Hindlimb muscle (tissue), 1 donor: ENCODE measurements at regions not wholly inside any gene's neighbourhood (a gene's known extent, or its start where the extent isn't known, plus 50 kb on each side); places are given as distances from the start of the nearest gene placed in this dataset.

Source experiments
- DNase-seq: peaks from one replicate; pipeline ENCODE4 v3.0.0-alpha.2; 2013

DNA sequence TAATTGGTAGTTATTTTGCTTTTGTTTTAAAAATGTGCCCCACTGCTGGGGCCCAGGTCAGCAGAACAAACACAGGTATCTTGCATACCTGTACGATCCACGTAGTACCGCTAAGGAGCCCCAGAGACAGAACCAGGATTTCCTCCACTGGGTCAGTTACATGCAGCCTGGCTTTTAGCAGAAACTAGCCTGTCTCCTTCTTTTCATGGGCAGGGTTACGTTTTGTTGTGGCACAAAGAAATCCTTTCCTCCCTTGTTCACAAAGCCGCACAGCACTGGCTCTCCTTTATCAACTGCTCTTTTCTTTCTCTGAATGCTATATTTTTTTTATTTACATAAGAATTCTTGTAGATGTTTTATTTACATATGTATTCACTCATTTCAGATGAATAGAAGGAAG is 190.3 kb upstream of the POU3F2 start:
- no peak for DNase-seq

DNA sequence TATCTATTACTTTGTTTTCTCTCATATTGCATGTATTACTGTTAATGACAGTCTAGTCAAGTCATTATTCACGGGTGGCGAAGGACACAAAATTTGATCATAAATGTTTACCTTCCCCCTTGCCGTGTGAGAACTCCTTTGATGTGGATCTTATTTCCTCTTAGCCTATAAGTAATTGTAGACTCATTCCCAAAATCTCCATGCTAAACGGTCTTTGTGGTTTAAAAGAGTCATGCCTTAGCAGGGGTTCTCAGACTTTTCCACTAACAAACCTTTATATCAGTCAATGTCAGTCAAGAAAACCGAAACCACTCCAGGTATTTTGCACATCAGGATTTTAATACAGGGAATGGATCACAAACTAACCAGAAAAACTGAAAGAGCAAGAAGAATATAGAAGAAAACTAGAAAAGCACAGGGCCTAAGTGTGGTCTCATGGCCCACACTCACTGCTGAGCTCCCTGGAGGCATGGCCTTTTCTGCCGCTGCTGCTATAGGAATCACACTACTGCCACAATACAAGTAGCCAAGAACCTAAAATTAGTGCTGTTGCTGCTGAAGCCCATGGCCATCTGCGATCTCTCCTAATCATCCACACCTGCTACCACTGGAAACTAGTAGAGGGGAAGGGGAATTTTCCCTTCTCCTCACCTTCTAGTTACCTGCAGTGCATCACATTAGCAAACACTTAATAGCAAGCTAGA is 186.0 kb upstream of the POU3F2 start:
- DNase-seq: no peak

DNA sequence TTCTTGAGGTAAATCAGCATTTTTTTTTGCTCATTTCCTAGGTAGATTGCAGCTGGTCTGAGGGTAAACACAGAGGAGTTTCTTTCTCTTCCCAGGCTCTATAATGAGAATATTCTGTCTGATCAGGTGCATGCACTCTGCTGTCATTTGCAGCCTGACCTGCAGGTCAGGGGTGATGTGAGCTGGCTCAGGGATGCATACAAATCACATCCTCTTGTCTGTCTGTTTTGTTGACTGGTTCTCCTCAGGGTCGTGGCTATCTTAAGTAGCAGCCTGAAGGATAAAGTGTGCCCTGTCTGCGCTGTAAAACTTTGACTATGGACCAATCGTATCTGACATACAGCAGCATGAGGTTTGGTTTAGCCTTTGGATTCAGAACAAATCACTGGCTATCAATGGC is 183.4 kb upstream of the POU3F2 start:
- DNase-seq: no peak

DNA sequence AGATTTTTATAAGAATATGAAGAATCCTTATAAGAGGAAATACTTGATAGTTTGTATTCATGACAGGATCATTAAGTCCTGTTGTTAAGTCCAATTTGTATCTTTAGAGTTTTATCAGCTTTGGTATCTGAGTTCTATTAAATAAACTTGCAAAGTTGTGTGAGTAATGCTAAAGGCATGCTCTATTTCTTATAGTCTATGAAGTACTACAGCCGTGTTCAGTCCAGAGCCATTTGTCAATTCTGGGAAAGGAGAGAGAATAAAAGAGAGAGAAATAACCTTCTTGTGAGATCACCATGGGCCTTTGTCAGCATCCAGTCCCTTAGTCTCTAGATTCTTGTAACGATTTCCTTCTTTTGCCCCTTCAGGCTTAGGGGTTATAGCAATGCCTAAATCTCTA is 181.2 kb upstream of the POU3F2 start:
- DNase-seq: no peak

DNA sequence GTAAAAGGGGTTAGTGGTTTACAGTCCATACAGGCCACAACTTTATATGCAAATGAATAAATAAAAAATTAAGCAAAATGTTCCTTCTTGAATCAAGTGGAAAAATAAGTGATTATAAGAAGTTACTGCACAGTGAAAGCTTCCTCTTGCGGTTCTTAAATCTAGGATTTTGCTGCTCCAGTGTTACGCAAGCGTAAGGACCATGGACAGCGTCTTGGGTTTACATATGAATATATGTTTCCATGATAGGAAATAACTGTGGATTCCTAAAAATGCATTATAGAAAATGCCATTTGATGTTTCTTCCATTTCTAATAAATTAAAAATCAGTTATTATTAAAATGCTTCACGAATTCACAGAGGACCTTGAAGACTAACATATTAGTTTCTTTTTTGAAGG is 176.6 kb upstream of the POU3F2 start:
- peak; percentile 43 for DNase-seq

DNA sequence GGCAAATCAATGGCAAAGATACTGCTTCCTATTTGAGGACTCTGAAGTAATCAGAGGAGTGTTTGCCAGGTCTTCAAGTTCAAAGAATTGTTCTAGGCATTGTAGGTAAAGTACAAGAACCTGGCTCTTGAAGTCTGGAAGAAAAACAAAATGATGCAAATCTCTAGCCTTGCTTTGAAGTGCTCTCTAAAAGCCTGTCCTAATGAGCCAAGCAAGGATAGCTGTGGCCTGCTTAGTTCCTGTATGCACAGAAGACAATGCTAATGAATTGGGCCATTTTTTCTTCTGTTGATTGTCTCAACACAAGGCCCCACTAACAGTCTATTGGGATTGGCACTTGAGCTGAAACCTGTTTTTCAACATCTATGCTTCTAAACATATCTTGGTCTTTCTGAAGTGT is 165.0 kb upstream of the POU3F2 start:
- no peak for DNase-seq

DNA sequence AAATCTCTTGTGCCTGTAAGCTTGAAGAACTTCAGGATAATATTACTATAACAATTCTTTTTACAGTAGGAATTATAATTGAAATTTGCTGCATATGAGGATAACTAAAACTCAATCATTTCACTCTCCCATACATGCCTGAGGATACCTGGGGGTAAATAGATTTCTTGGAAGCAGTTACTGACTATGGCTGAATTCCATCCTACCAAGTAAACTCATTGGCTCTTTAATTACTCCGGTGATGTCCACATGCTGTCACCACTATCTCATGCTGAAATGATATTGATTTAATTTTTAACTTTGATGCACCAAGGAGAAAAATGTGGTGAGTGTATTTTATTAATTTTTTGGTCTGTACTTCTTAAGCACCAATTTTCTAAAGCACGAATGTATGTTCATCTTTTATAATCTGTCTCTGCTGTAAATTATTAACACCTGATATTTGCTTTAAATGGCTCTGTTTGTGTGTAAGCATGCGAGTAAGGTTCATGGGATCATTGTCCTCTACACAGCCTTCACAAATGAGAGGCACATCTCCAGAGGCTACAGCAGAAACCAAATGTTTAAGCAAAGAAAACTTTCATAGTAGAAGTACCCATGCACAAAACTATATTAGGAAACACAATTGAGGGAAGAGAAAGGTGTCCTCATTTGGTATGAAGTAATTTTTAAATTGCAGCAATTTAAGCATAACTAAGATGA is 164.2 kb upstream of the POU3F2 start:
- DNase-seq: no peak

DNA sequence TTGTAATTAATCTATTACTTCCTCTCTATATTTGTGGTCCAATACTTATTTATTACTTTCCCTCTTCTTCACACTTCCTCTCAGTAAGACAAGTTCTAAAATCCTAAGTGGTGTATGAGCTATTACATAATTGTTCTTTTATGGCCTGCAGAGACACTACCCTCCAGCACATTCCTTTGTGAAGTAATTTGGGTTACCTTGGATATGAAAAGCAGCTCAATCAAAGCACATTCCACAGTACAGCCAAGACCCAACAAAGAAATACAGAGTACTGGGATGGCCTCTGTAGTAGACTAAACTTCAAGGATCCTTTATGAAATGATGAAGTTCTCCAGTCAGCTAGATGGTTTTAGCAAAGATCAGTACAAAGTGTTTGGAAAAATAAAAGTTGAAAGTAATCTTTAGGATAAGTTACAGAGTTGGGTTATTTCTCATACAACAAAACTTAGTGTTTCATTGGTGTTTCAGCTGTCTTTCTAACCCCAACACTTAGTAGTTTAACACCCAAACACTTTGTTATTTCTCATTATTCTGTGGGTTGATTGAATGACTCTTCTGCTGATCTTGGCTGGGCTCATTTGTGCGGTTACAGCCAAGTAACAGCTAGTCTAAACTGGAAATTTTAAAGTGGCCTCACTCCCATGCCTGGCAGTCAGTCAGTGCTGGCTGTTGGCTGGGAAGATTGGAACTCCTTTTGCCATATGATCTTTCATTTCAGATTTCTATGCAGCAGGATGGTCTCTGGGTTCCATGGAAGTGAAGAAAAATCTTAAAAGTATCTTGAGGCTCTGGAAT is 161.5 kb upstream of the POU3F2 start:
- no peak for DNase-seq

DNA sequence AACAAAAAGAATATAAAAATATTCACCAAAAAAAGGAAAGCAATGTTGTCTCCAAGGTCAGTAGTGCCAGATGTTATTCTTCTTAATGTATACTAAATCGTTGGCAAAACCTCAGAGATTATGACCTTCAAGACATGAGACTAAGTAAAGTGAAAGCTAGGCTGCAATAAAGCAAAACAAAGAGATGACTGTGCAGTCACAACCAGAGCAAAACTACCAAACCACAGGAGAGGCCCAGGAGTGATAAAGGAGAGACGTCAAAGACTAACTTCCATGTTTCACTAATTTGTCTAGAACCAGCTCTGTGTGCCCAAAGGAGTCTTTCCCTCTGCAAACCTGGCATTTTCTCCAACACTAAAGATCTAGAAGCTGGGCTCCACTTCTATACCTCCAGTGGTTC is 155.9 kb upstream of the POU3F2 start:
- no peak for DNase-seq

DNA sequence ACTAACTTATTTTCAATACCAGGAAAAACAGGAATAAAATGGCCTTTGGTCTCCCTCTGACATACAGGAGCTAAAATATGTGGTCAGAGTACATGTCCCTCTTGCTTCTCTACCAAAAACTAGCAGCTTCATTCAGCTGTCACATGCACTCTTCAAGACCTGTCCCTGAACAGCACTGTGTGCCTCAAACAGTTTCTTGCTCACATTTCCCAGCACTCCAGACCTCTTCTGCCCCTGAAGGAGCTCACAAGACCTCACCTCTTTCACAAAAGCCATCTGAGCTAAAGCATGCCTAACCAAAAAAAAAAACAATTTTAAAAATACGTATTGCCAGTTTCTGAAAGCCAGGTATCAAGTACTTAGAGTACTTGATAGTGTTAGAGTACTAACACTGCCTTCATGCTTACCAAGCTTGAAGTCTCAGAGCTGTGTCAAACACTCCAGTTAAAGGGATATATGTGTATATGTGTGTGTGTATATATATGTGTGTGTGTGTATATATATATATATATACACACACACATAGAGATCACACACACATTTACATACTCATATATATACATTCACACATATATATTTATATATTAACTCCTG is 148.3 kb upstream of the POU3F2 start:
- no peak for DNase-seq

DNA sequence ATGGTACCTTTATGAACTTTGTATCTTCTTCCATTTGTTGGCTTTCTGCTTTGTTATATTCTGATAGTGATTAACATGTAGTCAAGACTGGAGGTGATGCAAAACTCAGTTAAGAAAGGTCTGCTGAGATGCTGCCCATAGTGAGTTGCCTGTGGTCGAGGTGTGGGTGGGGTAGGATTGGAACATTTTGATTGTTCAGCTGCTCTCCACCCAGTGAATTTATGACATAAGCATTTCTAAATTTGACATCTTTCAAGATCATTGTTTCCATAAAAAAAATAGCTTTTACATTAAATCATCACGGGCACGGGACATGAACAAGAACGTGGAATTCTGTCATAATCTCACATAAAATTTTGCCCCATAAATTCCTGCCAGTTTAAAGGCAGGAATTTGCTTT is 146.6 kb upstream of the POU3F2 start:
- no peak for DNase-seq

DNA sequence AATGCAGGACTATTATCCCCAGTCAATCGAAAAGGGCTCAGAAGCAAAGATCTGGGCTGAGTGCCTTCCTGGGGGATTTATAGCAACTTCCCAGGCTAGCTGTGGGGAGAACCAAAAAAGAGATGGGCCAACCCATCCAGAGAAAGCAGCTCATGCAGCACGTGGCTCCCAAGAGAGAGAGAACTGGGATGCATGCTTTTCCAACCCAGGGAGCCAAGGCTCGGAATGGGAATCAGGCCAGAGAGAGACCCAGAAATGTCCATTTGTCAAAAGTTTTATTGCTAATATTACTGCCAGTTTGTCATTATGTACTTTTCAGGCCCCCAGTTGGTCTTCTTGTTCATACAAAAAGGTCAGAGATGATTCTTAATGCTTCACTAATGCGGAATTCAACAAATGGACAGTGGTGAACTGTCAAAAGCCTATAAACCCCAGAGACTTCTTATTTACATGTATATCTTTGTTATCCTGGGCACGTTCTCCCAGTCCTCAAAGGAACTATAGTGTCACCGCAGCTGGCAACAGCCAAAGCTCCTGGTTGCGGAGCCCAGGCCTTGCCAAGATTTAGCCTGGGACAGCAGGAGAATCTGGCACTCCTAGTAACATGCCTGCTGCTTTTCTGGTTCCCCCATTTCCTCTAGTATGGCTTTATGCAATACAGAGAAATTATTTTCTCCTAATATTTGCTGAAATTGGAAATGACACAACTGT is 139.1 kb upstream of the POU3F2 start:
- no peak for DNase-seq

DNA sequence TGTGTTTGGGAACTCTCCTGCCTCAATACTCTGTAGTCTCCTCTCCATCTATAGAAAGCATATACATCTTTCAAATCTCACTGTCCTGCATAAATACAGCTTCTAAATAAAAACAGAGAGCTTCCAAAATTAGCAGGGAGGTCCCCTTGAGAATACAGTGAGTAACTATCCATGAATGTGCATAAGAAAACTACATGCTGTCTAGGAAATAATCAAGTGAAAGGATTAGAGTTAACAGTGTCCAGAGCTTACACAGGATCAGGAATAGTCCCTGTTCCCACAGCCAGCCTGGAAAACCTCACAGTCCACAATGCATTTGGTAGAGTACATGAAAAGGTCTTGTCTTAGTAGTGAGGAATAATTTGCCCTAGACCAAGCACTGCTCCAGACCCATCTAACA is 123.0 kb upstream of the POU3F2 start:
- DNase-seq: no peak

DNA sequence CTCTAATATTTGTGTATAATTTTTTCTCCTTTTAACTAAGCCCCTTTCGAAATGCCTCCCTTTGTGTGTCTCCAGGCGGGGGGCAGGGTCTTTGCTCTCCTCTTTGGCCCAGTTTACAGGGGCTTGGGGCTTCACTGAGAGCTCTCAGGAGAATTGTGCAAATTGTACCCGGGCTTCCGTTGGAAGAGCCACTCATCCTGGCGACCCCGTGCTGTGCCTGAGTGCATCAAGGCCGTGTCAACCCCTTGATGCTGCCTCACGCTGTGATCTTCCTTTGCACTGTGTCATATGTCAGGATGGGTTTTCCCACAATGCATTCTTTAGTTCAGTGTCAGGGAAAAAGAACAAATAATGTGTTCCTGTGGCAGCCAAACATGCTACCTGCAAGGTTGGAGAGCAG is 118.0 kb upstream of the POU3F2 start:
- no peak for DNase-seq

DNA sequence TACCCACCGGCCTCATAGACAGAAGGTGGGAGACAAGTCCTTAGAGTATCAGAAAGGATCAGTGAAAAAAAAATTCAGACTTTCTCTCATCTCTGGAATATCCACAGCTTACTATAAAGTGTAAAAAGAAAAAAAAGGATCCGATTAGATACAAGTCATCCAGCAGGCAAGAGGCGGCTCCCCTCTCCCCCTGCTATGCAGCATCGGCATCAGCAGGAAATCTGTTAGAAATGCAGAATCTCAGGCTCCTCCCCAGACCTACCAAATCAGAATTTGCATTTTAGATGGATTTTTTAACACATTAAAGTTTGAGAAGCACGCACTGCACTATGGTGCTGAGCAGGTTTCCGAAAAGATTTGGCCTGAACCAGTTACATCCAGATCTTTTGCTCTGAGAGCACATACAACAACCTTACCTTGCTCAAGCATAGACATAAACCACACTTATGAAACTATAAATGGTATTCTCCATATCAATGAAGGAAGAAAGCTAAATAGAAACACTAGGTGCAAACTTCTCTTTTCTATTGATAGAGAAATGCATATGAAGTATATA is 117.0 kb upstream of the POU3F2 start:
- DNase-seq: no peak

DNA sequence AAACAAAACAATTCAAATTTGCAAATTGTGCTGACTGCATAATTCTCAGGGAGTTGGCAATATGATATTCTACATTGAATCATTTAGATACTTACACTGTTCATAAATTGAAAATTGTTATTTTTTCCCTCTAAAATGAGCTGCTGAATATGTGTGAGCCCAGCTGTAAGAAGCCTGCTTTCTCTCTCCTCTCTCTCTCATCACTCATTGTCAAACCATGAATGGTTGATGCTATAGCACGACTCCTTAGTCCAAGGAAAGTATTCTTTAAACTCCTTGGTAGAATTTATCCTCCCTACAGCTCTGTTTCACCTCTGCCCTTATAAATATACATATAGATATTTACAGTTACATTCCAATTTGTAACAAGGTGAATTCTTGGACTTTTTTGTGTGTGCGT is 116.4 kb upstream of the POU3F2 start:
- no peak for DNase-seq

DNA sequence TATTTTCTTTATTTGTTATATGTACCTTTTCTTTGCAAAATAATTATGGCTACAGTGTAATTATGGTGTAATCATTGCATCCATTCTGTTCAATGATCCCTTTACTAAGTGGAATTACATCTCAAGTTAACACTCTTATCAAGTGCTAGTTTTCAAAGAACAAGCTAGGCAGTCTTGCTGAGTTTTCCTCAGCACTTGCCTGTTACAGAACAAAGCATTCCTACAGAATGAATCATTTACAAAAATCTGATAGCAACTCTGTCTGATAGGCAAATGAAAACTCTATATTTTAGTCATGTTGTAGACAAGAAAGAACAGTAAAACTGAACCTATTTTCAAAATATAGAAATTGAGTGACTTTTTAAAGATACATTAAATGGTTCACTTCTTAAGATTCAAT is 109.8 kb upstream of the POU3F2 start:
- DNase-seq: no peak

DNA sequence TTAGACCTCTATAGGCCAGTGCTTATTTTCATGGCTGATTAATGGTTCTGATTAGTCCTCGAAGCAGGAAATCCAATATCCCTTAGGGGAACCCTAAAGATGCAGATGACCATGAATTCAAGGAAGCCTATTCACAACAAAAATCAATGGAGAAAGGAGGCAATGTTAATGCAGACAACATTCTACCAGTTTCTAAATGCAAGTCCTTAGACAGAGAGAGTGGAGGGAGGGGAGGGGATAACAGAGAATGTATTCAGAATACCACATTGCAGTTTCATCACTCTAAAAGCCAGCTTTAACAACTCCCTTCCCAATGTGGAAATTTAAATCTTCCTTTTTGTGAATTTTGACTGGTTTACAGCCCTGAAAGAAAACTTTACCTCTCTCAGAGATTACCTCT is 87.1 kb upstream of the POU3F2 start:
- DNase-seq: no peak

DNA sequence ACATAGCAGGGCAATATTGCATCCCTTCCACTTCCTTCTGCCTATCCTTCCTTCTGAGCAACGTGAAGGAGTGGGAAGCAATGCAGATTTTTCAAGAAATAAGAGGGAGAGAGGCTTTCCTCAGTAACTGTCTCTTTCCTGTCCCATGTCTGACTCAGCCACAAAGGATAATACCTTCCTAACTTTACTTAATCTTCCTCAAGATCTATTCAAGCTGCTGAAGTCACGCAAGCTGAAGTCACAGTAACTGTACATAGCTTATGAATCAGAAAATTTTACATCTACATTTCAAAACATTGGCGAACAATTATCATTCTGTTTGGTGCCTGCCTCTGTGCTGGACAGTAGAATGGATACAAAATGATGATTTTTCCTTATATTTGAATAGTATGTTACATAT is 86.4 kb upstream of the POU3F2 start:
- DNase-seq: no peak

DNA sequence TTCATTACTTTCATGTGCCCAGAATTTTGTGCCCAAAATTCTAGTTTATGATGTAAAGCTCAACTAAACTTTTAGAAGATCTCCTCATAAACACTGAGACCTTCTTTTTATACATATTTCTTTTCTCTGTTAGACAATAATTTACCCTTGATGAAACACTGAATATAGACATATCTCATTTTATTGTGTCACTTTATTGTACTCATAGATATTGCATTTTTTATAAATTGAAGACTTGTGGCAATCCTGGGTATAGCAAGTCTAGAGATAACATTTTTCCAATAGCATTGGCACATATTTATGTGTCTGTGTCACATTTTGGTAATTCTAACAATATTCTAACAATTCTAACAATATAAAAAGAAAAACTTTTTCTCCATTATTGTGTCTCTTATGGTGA is 74.9 kb upstream of the POU3F2 start:
- DNase-seq: no peak

DNA sequence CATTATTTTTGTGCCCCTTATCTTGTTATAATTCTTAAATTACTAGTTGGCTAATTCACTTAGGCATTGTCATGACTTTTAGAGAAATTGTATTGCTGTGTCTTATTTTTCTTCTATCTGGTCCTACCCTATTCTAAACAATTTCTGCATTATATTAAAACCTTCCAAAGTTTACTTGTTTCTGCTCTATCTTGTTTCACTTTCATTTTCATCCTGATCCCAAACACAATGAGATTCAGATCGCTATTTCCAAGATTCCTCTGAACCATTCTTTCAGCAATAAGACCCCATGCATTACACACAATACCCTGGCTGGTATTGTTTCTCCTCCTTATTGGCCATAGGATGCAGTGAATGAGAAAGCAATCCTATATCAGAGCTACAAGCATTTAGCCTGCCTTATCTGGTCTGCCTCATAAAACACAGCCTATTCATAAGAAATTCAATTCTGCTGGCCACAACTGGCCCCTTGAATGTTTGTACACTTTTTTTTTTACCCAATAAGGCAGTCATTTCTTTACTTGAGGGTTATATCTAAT is 69.9 kb upstream of the POU3F2 start:
- no peak for DNase-seq

DNA sequence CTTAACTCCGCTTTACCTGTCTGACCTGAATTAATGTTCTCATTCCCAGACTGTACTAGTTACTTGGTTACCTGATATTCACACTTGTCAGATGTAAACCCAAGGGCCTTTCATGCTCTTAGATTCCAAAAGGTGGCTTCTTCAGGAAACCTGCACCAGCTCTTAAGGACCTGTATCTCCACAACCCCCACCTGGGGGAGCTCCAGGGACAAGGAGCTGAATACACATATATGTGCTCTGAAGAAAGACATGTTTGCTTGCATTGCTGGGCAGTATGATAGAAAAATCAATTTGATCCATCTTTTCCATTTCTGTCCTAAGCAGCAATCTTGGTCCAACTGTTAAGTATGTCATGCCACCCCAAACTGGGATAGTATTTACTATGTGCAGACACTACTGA is 64.8 kb upstream of the POU3F2 start:
- DNase-seq: no peak
